HG03521 (cell line): ENCODE measurements at regions not wholly inside any gene's neighbourhood (a gene's known extent, or its start where the extent isn't known, plus 50 kb on each side); places are given as distances from the start of the nearest gene placed in this dataset.
A peak's percentile ranks its signal among the peaks of the same experiment; 100 is the strongest.
"Not testable (repeated sequence)": the region's sequence is repeated elsewhere in the genome, so short reads cannot be mapped to it uniquely, and the experiment has no call there.

ENCODE experiments used
- ATAC-seq: cut with Tn5 transposase; IDR thresholded peaks from one replicate; pipeline ENCODE4 v1.9.1; 2021; ENCODE audit warnings: mild to moderate bottlenecking, moderate library complexity; ENCODE audit not compliant: unreplicated experiment

GRCh38 chr2:7420530-7420929, 503.3 kb downstream of the RNF144A start:
- no peak for ATAC-seq

GRCh38 chr2:7424481-7424880, 507.3 kb downstream of the RNF144A start:
- ATAC-seq = no peak

GRCh38 chr2:7427293-7428060, 510.3 kb downstream of the RNF144A start:
- no peak for ATAC-seq

GRCh38 chr2:7428454-7429204, 511.4 kb downstream of the RNF144A start:
- ATAC-seq = no peak

GRCh38 chr2:7429733-7430132, 512.5 kb downstream of the RNF144A start:
- ATAC-seq = no peak

GRCh38 chr2:7430421-7430868, 513.2 kb downstream of the RNF144A start:
- ATAC-seq = peak; percentile 3

GRCh38 chr2:7430869-7431641, 513.8 kb downstream of the RNF144A start:
- peak; percentile 38 for ATAC-seq

- no peak for ATAC-seq
Measured at GRCh38 chr2:7432436-7432835, 515.2 kb downstream of the RNF144A start.

- no peak for ATAC-seq
Measured at GRCh38 chr2:7436096-7436906, 519.1 kb downstream of the RNF144A start.

- no peak for ATAC-seq
Measured at GRCh38 chr2:7437141-7437540, 519.9 kb downstream of the RNF144A start.

- peak; percentile 45 for ATAC-seq
Measured at GRCh38 chr2:7437716-7438632, 520.8 kb downstream of the RNF144A start.

GRCh38 chr2:7438855-7439254, 521.6 kb downstream of the RNF144A start:
- no peak for ATAC-seq

GRCh38 chr2:7440977-7441376, 523.8 kb downstream of the RNF144A start:
- ATAC-seq = no peak

GRCh38 chr2:7441841-7442240, 524.6 kb downstream of the RNF144A start:
- not testable (repeated sequence) for ATAC-seq

GRCh38 chr2:7444626-7445025, 527.4 kb downstream of the RNF144A start:
- no peak for ATAC-seq

- ATAC-seq = no peak
Measured at GRCh38 chr2:7448578-7449264, 531.5 kb downstream of the RNF144A start.

GRCh38 chr2:7449298-7449697, 532.1 kb downstream of the RNF144A start:
- ATAC-seq = no peak

- no peak for ATAC-seq
Measured at GRCh38 chr2:7450188-7450832, 533.1 kb downstream of the RNF144A start.

- no peak for ATAC-seq
Measured at GRCh38 chr2:7450833-7451190, 533.6 kb downstream of the RNF144A start.
